H9 (cell line): ENCODE measurements at regions not wholly inside any gene's neighbourhood (a gene's known extent, or its start where the extent isn't known, plus 50 kb on each side); places are given as distances from the start of the nearest gene placed in this dataset.

Source experiments
- DNase-seq: peaks from one replicate; pipeline ENCODE4 v3.0.0-alpha.2; 2017
- H2AFZ ChIP-seq: one replicate; pipeline ENCODE4 v1.6.1; 2013; ENCODE audit warnings: mild to moderate bottlenecking, low read length, control low read depth, moderate library complexity
- H2AK5ac ChIP-seq: 2 replicates; pipeline ENCODE4 v1.6.1; 2013; ENCODE audit warnings: low read length, control low read depth, mixed read lengths; ENCODE audit not compliant: insufficient read length
- H2BK120ac ChIP-seq: one replicate; pipeline ENCODE4 v1.6.1; 2013; ENCODE audit warnings: low read depth, mild to moderate bottlenecking, low read length, control low read depth, inconsistent platforms; ENCODE audit not compliant: poor library complexity, severe bottlenecking
- H2BK12ac ChIP-seq: 2 replicates; pipeline ENCODE4 v1.6.1; 2013; ENCODE audit warnings: low read length, control low read depth, mixed read lengths, low read depth; ENCODE audit not compliant: insufficient read length
- H2BK15ac ChIP-seq: 2 replicates; pipeline ENCODE4 v1.6.1; 2013; ENCODE audit warnings: low read depth, low read length, control low read depth
- H2BK20ac ChIP-seq: one replicate; pipeline ENCODE4 v1.6.1; 2013; ENCODE audit warnings: low read depth, mild to moderate bottlenecking, low read length, control low read depth, inconsistent platforms; ENCODE audit not compliant: poor library complexity, severe bottlenecking
- H2BK5ac ChIP-seq: 2 replicates; pipeline ENCODE4 v1.6.1; 2013; ENCODE audit warnings: low read length, control low read depth, mixed read lengths; ENCODE audit not compliant: insufficient read length
- H3K14ac ChIP-seq: 2 replicates; pipeline ENCODE4 v1.6.1; 2013; ENCODE audit warnings: low read length, control low read depth; ENCODE audit not compliant: insufficient read depth
- H3K18ac ChIP-seq: 2 replicates; pipeline ENCODE4 v1.6.1; 2013; ENCODE audit warnings: low read depth, mild to moderate bottlenecking, mixed read lengths, low read length, control low read depth; ENCODE audit not compliant: insufficient read length
- H3K23ac ChIP-seq: 2 replicates; pipeline ENCODE4 v1.6.1; 2013; ENCODE audit warnings: low read length, control low read depth, mixed read lengths, low read depth; ENCODE audit not compliant: insufficient read length
- H3K23me2 ChIP-seq: 2 replicates; pipeline ENCODE4 v1.6.1; 2013; ENCODE audit warnings: low read depth, mild to moderate bottlenecking, mixed read lengths, low read length, control low read depth; ENCODE audit not compliant: insufficient read length, poor library complexity, severe bottlenecking
- H3K27ac ChIP-seq: 2 replicates; pipeline ENCODE4 v1.5.1; 2013; ENCODE audit warnings: low read length, control low read depth, mixed read lengths, low read depth; ENCODE audit not compliant: insufficient read length
- H3K27me3 ChIP-seq: 2 replicates; pipeline ENCODE4 v1.6.1; 2013; ENCODE audit warnings: low read length, control low read depth, inconsistent platforms; ENCODE audit not compliant: insufficient read depth
- H3K4ac ChIP-seq: 2 replicates; pipeline ENCODE4 v1.6.1; 2013; ENCODE audit warnings: low read depth, mild to moderate bottlenecking, control low read depth, inconsistent platforms, low read length, moderate library complexity
- H3K4me1 ChIP-seq: 2 replicates; pipeline ENCODE4 v1.6.1; 2013; ENCODE audit warnings: low read length, control low read depth, inconsistent platforms; ENCODE audit not compliant: insufficient read depth
- H3K4me2 ChIP-seq: 2 replicates; pipeline ENCODE4 v1.6.1; 2013; ENCODE audit warnings: low read length, control low read depth, mixed read lengths; ENCODE audit not compliant: insufficient read length, insufficient read depth
- H3K56ac ChIP-seq: 2 replicates; pipeline ENCODE4 v1.6.1; 2013; ENCODE audit warnings: low read depth, mild to moderate bottlenecking, mixed read lengths, low read length, control low read depth; ENCODE audit not compliant: insufficient read length
- H3K79me1 ChIP-seq: 2 replicates; pipeline ENCODE4 v1.6.1; 2013; ENCODE audit warnings: low read depth, mild to moderate bottlenecking, moderate library complexity, low read length, control low read depth, inconsistent platforms; ENCODE audit not compliant: insufficient read depth, poor library complexity, severe bottlenecking
- H3K79me2 ChIP-seq: 2 replicates; pipeline ENCODE4 v1.6.1; 2013; ENCODE audit warnings: low read length, control low read depth, inconsistent platforms; ENCODE audit not compliant: insufficient read depth
- H3K9ac ChIP-seq: 2 replicates; pipeline ENCODE4 v1.6.1; 2013; ENCODE audit warnings: low read length, control low read depth, mixed read lengths; ENCODE audit not compliant: insufficient read length; ENCODE audit errors: extremely low read depth
- H3K9me3 ChIP-seq: one replicate; pipeline ENCODE4 v1.6.1; 2013; ENCODE audit warnings: low read depth, low read length, inconsistent platforms; ENCODE audit not compliant: control insufficient read depth
- H3T11ph ChIP-seq: one replicate; pipeline ENCODE4 v1.6.1; 2013; ENCODE audit warnings: mild to moderate bottlenecking, low read length, control low read depth, inconsistent platforms
- H4K20me1 ChIP-seq: one replicate; pipeline ENCODE4 v1.6.1; 2013; ENCODE audit not compliant: control insufficient read depth, insufficient read length, insufficient read depth
- H4K5ac ChIP-seq: 2 replicates; pipeline ENCODE4 v1.6.1; 2013; ENCODE audit warnings: low read depth, mild to moderate bottlenecking, mixed read lengths, low read length, control low read depth; ENCODE audit not compliant: insufficient read length
- H4K8ac ChIP-seq: replicated peaks from 2 replicates; pipeline ENCODE4 v1.6.1; 2013; ENCODE audit warnings: low read length, control low read depth, mixed read lengths, low read depth; ENCODE audit not compliant: insufficient read length
- H4K91ac ChIP-seq: 2 replicates; pipeline ENCODE4 v1.6.1; 2013; ENCODE audit warnings: low read depth, mild to moderate bottlenecking, moderate library complexity, mixed read lengths, low read length, control low read depth; ENCODE audit not compliant: insufficient read length
- H3K27ac Mint-ChIP-seq, 3 experiments: 2 replicates in 2 of 3; 3 replicates in 1 of 3; pipeline ENCODE4 v1.8.0; 2020 to 2021; ENCODE audit warnings: mixed read lengths in 3 of 3, mild to moderate bottlenecking in 1 of 3, moderate library complexity in 1 of 3
- H3K27me3 Mint-ChIP-seq: 2 replicates; pipeline ENCODE4 v1.8.0; 2021; ENCODE audit warnings: low read depth, mild to moderate bottlenecking, moderate library complexity, mixed read lengths
- H3K36me3 Mint-ChIP-seq, 3 experiments: 2 replicates in 2 of 3; 3 replicates in 1 of 3; pipeline ENCODE4 v1.8.0; 2020 to 2021; ENCODE audit warnings: low read depth in 3 of 3, mixed read lengths in 3 of 3; ENCODE audit not compliant: insufficient read depth in 1 of 3
- H3K4me1 Mint-ChIP-seq, 2 experiments: 2 replicates each; pipeline ENCODE4 v1.8.0; 2020; ENCODE audit warnings: mixed read lengths in 2 of 2
- H3K4me3 Mint-ChIP-seq, 2 experiments: 2 replicates in 1 of 2; 3 replicates in 1 of 2; pipeline ENCODE4 v1.8.0; 2020 to 2021; ENCODE audit warnings: mild to moderate bottlenecking in 2 of 2, mixed read lengths in 2 of 2, moderate library complexity in 1 of 2
- H3K9me3 Mint-ChIP-seq, 2 experiments: 2 replicates in 1 of 2; 3 replicates in 1 of 2; pipeline ENCODE4 v1.8.0; 2020; ENCODE audit warnings: mild to moderate bottlenecking in 2 of 2, mixed read lengths in 2 of 2, moderate library complexity in 1 of 2
- WGBS: extraction: QIAGEN DNeasy Blood & Tissue Kit; methylation state at CpG from one replicate; pipeline ENCODE4 v1.1.7; 2013; ENCODE audit warnings: missing lambda C conversion rate, low lambda C conversion rate, mixed read lengths; ENCODE audit not compliant: insufficient read length; ENCODE audit errors: extremely low coverage; 5-methylcytosine and 5-hydroxymethylcytosine counted together
- TF ChIP-seq, protein P1 (sequence below): fragments of 200-600 bp; sonication (generic); conservative IDR thresholded peaks from 3 replicates; pipeline ENCODE4 v1.8.0; 2021; ENCODE audit warnings: antibody characterized with exemption, mild to moderate bottlenecking

- Histone ChIP-seq H3K9ac (no peak overlapping the region), H2AK5ac (no peak overlapping the region), H4K8ac (no peak overlapping the region), H3K27me3 (no peaks in the 10 kb centered on the region), H2BK20ac (no peak overlapping the region), H3K4me1 (no peaks in the 10 kb centered on the region), H2BK5ac (no peak overlapping the region), H3K79me1 (no peaks in the 10 kb centered on the region), H3K56ac (no peak overlapping the region), H4K91ac (no peak overlapping the region), H3K23ac (no peak overlapping the region), H3T11ph (no peak overlapping the region), H3K4ac (no peak overlapping the region), H3K9me3 (no peaks in the 10 kb centered on the region), H3K27ac (no peak overlapping the region), H2BK12ac (no peak overlapping the region), H3K4me2 (no peak overlapping the region), H3K14ac (no peak overlapping the region), H4K20me1 (no peaks in the 10 kb centered on the region), H2AFZ (no peak overlapping the region), H2BK15ac (no peak overlapping the region), H3K18ac (no peak overlapping the region), H2BK120ac (no peak overlapping the region), H3K79me2 (no peaks in the 10 kb centered on the region), H3K23me2 (no peaks in the 10 kb centered on the region), H4K5ac (no peak overlapping the region)
- Mint-ChIP-seq H3K27me3 (no peaks in the 10 kb centered on the region), H3K4me1 (peaks cover 5% of the 10 kb centered on the region in 2 experiments; a peak in 3 of 4 replicates), H3K27ac (no peak overlapping the region), H3K9me3 (no peaks in the 10 kb centered on the region), H3K4me3 (no peak overlapping the region), H3K36me3 (no peaks in the 10 kb centered on the region)
- whole genome bisulfite sequencing = no CpG with 5 or more reads among the region's 1 CpG
- TF ChIP-seq, protein P1, sequence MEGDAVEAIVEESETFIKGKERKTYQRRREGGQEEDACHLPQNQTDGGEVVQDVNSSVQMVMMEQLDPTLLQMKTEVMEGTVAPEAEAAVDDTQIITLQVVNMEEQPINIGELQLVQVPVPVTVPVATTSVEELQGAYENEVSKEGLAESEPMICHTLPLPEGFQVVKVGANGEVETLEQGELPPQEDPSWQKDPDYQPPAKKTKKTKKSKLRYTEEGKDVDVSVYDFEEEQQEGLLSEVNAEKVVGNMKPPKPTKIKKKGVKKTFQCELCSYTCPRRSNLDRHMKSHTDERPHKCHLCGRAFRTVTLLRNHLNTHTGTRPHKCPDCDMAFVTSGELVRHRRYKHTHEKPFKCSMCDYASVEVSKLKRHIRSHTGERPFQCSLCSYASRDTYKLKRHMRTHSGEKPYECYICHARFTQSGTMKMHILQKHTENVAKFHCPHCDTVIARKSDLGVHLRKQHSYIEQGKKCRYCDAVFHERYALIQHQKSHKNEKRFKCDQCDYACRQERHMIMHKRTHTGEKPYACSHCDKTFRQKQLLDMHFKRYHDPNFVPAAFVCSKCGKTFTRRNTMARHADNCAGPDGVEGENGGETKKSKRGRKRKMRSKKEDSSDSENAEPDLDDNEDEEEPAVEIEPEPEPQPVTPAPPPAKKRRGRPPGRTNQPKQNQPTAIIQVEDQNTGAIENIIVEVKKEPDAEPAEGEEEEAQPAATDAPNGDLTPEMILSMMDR = no peak
- DNase-seq = no peak
These were observed 61.5 kb upstream of the PLEKHG7 start for GRCh38 chr12:92641291-92641690.
